ENCODE measurements at regions not wholly inside any gene's neighbourhood (a gene's known extent, or its start where the extent isn't known, plus 50 kb on each side); places are given as distances from the start of the nearest gene placed in this dataset.
"Not testable (repeated sequence)": the region's sequence is repeated elsewhere in the genome, so short reads cannot be mapped to it uniquely, and the experiment has no call there.

DNA sequence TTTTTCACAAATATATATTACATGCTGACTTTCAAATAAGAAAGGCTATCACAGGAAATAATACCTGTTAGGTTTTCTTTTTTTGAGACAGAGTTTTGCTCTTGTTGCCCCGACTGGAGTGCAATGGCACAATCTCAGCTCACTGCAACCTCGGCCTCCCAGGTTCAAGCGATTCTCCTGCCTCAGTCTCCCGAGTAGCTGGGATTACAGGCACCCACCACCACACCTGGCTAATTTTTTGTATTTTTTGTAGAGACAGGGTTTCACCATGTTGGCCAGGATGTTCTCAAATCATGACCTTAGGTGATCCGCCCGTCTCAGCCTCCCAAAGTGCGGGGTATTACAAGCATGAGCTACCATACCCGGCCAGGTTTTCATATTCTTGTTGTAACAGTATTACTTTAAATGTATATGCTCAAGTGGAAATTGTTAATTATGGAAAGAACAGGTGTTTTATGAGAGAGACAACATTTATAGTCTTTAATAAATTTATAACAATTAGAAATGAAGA lies 92.3 kb upstream of the SLC39A10 start:
- TF ChIP-seq, protein P1, sequence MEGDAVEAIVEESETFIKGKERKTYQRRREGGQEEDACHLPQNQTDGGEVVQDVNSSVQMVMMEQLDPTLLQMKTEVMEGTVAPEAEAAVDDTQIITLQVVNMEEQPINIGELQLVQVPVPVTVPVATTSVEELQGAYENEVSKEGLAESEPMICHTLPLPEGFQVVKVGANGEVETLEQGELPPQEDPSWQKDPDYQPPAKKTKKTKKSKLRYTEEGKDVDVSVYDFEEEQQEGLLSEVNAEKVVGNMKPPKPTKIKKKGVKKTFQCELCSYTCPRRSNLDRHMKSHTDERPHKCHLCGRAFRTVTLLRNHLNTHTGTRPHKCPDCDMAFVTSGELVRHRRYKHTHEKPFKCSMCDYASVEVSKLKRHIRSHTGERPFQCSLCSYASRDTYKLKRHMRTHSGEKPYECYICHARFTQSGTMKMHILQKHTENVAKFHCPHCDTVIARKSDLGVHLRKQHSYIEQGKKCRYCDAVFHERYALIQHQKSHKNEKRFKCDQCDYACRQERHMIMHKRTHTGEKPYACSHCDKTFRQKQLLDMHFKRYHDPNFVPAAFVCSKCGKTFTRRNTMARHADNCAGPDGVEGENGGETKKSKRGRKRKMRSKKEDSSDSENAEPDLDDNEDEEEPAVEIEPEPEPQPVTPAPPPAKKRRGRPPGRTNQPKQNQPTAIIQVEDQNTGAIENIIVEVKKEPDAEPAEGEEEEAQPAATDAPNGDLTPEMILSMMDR (IDR thresholded peaks at IDR 0.05), result not testable (repeated sequence)
- not testable (repeated sequence) for TF ChIP-seq POLR2A (IDR thresholded peaks at IDR 0.05)
